Right lobe of liver (tissue), 1 donor: ENCODE measurements at regions not wholly inside any gene's neighbourhood (a gene's known extent, or its start where the extent isn't known, plus 50 kb on each side); places are given as distances from the start of the nearest gene placed in this dataset.

Experiments used
- small RNA-seq, 2 experiments: library from RNA; depleted of rRNA; stranded (forward); fragments of <200 nt; gene quantifications; one replicate each; pipeline ENCODE3, GENCODE V24; 2016

Small RNA genes in the stretch of these regions (small RNA-seq; reads per million reads assigned to genes)
- gene RNU1-51P (0 reads per million in 2 experiments), gene RNU7-192P (0 reads per million in 2 experiments)
